GM12873 (cell line): ENCODE measurements at regions not wholly inside any gene's neighbourhood (a gene's known extent, or its start where the extent isn't known, plus 50 kb on each side); places are given as distances from the start of the nearest gene placed in this dataset.

ENCODE experiments used
- CTCF ChIP-seq: IDR thresholded peaks from 2 replicates; pipeline ENCODE4 v1.5.1; 2012; ENCODE audit warnings: low read depth, mild to moderate bottlenecking, moderate library complexity, low read length, control low read depth; ENCODE audit not compliant: insufficient read depth; ENCODE audit errors: missing control alignments

- no peak for TF ChIP-seq CTCF
These were observed 60.9 kb upstream of the CHRM2 start for GRCh38 chr7:136807598-136807997.

GRCh38 chr7:136803028-136803427 lies 65.4 kb upstream of the CHRM2 start:
- no peak for TF ChIP-seq CTCF

- no peak for TF ChIP-seq CTCF
These were observed 84.5 kb upstream of the CHRM2 start for GRCh38 chr7:136783934-136784333.

GRCh38 chr7:136741941-136742340 lies 126.5 kb upstream of the CHRM2 start:
- TF ChIP-seq CTCF, result no peak

GRCh38 chr7:136728945-136729344 lies 139.5 kb upstream of the CHRM2 start:
- no peak for TF ChIP-seq CTCF

GRCh38 chr7:136726460-136726859 lies 142.0 kb upstream of the CHRM2 start:
- no peak for TF ChIP-seq CTCF

GRCh38 chr7:136717910-136718557 lies 150.4 kb upstream of the CHRM2 start:
- no peak for TF ChIP-seq CTCF
